ENCODE measurements at regions not wholly inside any gene's neighbourhood (a gene's known extent, or its start where the extent isn't known, plus 50 kb on each side); places are given as distances from the start of the nearest gene placed in this dataset.

DNA sequence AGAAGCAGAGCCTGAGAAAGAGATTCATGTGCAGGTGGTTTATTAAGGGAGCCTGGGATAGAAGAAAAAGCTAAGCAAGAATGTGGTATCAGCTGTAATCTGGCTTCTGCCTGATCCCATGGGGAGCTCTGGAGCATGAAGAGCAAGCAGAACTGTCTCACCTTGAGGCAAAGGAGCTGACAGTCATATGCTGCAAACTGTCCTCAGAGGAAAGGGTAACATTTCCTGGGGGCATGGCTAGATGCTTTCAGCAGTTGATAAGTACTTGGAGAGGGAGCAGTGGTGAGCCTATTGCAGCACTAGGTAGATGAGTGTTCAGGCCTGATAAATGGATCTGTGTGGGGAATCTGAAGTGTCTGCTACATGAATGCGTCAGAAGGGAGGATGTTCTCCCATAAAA, 621.5 kb upstream of the BTBD3 start:
- CTCF ChIA-PET = interaction anchor here (0.9 kb wide), 1 partner anchor 23 kb away, joined by 5 read pairs; no protein-coding TSS in a partner anchor

More for the DNA sequence above, 621.5 kb upstream of the BTBD3 start:
- Histone ChIP-seq H2AFZ (ENCODE audit: low read depth) (no peak overlapping the region), H3K4me1 (ENCODE audit: control insufficient read depth in 1 of 2, insufficient read depth in 2 of 2, low read depth in 1 of 2, low read length in 1 of 2) (no peaks in the 10 kb centered on the region), H3K9ac (no peak overlapping the region), H4K20me1 (ENCODE audit: insufficient read depth) (no peaks in the 10 kb centered on the region), H3K27me3 (ENCODE audit: insufficient read depth) (no peaks in the 10 kb centered on the region; the same call in 1 of the 2 replicates), H3K9me3 (no peaks in the 10 kb centered on the region), H3K36me3 (replicated peaks in 1 of 2; ENCODE audit: control insufficient read depth in 1 of 2, insufficient read depth in 2 of 2, low read length in 1 of 2) (no peaks in the 10 kb centered on the region), H3K4me3 (ENCODE audit: low read depth in 2 of 2, low read length in 1 of 2) (no peak overlapping the region), H3K79me2 (ENCODE audit: insufficient read depth) (no peaks in the 10 kb centered on the region), H3K9me2 (no peaks in the 10 kb centered on the region), H3K4me2 (no peak overlapping the region), H3F3A (replicated peaks; ENCODE audit: insufficient read depth) (no peaks in the 10 kb centered on the region), H3K27ac (ENCODE audit: low read depth in 2 of 2, low read length in 1 of 2) (no peak overlapping the region)
- WGBS (ENCODE audit: low lambda C conversion rate) = 95% methylated on average over 1 of the region's 1 CpG
- no peak for TF ChIP-seq GABPA (IDR thresholded peaks at IDR 0.05; ENCODE audit: low read depth)
- TF ChIP-seq, protein P1, sequence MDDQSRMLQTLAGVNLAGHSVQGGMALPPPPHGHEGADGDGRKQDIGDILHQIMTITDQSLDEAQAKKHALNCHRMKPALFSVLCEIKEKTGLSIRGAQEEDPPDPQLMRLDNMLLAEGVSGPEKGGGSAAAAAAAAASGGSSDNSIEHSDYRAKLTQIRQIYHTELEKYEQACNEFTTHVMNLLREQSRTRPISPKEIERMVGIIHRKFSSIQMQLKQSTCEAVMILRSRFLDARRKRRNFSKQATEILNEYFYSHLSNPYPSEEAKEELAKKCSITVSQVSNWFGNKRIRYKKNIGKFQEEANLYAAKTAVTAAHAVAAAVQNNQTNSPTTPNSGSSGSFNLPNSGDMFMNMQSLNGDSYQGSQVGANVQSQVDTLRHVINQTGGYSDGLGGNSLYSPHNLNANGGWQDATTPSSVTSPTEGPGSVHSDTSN (IDR thresholded peaks at IDR 0.05) = no peak
- no peak for TF ChIP-seq GATA2 (CRISPR knock-in tag; IDR thresholded peaks at IDR 0.05)
- TF ChIP-seq RAD21 (IDR thresholded peaks at IDR 0.05; ENCODE audit: low read length) = no peak
- TF ChIP-seq POLR2AphosphoS5 (IDR thresholded peaks at IDR 0.05; ENCODE audit: low read depth, low read length) = no peak
- no peak for TF ChIP-seq JUND (IDR thresholded peaks at IDR 0.05)
- TF ChIP-seq TAF1 (IDR thresholded peaks at IDR 0.05; ENCODE audit: borderline replicate concordance, low read depth, low read length) = no peak
- TF ChIP-seq MEF2A (IDR thresholded peaks at IDR 0.05; ENCODE audit: borderline replicate concordance, low read depth) = no peak
- TF ChIP-seq TEAD4 (IDR thresholded peaks at IDR 0.05; ENCODE audit: borderline replicate concordance, insufficient read depth) = no peak
- TF ChIP-seq EP300 (IDR thresholded peaks at IDR 0.05; ENCODE audit: borderline replicate concordance in 1 of 2, low read depth in 1 of 2, low read length in 1 of 2) = no peak
- no peak for TF ChIP-seq RFX5 (IDR thresholded peaks at IDR 0.05; ENCODE audit: low read length)
- TF ChIP-seq YY1 (IDR thresholded peaks at IDR 0.05; ENCODE audit: low read depth) = no peak
- TF ChIP-seq, protein P2, sequence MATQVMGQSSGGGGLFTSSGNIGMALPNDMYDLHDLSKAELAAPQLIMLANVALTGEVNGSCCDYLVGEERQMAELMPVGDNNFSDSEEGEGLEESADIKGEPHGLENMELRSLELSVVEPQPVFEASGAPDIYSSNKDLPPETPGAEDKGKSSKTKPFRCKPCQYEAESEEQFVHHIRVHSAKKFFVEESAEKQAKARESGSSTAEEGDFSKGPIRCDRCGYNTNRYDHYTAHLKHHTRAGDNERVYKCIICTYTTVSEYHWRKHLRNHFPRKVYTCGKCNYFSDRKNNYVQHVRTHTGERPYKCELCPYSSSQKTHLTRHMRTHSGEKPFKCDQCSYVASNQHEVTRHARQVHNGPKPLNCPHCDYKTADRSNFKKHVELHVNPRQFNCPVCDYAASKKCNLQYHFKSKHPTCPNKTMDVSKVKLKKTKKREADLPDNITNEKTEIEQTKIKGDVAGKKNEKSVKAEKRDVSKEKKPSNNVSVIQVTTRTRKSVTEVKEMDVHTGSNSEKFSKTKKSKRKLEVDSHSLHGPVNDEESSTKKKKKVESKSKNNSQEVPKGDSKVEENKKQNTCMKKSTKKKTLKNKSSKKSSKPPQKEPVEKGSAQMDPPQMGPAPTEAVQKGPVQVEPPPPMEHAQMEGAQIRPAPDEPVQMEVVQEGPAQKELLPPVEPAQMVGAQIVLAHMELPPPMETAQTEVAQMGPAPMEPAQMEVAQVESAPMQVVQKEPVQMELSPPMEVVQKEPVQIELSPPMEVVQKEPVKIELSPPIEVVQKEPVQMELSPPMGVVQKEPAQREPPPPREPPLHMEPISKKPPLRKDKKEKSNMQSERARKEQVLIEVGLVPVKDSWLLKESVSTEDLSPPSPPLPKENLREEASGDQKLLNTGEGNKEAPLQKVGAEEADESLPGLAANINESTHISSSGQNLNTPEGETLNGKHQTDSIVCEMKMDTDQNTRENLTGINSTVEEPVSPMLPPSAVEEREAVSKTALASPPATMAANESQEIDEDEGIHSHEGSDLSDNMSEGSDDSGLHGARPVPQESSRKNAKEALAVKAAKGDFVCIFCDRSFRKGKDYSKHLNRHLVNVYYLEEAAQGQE (IDR thresholded peaks at IDR 0.05; ENCODE audit: low read depth, low read length) = no peak
- TF ChIP-seq, protein P3, sequence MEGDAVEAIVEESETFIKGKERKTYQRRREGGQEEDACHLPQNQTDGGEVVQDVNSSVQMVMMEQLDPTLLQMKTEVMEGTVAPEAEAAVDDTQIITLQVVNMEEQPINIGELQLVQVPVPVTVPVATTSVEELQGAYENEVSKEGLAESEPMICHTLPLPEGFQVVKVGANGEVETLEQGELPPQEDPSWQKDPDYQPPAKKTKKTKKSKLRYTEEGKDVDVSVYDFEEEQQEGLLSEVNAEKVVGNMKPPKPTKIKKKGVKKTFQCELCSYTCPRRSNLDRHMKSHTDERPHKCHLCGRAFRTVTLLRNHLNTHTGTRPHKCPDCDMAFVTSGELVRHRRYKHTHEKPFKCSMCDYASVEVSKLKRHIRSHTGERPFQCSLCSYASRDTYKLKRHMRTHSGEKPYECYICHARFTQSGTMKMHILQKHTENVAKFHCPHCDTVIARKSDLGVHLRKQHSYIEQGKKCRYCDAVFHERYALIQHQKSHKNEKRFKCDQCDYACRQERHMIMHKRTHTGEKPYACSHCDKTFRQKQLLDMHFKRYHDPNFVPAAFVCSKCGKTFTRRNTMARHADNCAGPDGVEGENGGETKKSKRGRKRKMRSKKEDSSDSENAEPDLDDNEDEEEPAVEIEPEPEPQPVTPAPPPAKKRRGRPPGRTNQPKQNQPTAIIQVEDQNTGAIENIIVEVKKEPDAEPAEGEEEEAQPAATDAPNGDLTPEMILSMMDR (IDR thresholded peaks at IDR 0.05) = no peak
- TF ChIP-seq RXRA (IDR thresholded peaks at IDR 0.05; ENCODE audit: borderline replicate concordance, low read depth) = no peak
- TF ChIP-seq SMC3 (IDR thresholded peaks at IDR 0.05; ENCODE audit: low read depth, low read length) = no peak
- POLR2A ChIA-PET = no interaction called here
- no peak for DNase-seq
